Globus pallidus (tissue), 1 donor: ENCODE measurements at regions not wholly inside any gene's neighbourhood (a gene's known extent, or its start where the extent isn't known, plus 50 kb on each side); places are given as distances from the start of the nearest gene placed in this dataset.

Source experiments
- DNase-seq: peaks from one replicate; pipeline ENCODE4 v3.0.0-alpha.2; 2015; ENCODE audit warnings: low spot score

DNA sequence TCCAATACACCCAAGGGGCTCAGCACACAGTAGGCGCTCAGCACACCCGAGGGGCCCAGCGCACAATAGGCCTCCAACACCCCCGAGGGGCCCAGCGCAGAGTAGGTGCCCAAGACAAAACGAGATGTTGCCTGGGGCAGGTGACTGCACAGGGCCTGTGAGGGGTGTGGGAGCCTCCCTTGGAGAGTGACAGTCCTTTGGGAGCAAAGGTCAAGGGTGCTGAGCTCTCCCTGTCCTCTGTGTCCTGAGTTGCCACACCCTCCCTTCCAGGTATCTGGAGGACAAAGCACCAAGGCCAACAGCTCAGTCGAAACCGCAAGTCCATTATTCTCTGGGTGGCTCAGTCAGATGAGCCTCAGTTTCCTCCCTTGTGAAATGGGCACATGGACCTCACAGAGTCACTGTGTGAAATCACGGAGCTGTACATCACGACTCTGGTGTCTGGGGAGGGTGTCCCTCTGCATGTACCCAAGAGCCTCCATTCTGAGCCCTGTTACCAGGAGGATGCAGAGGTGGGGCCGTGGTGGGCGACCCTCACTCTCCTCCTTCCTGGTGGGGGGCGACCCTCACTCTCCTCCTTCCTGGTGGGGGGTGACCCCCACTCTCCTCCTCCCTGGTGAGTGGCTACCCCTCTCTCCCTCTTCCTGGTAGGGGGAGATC, 81.3 kb downstream of the FOXL3 start:
- no peak for DNase-seq

DNA sequence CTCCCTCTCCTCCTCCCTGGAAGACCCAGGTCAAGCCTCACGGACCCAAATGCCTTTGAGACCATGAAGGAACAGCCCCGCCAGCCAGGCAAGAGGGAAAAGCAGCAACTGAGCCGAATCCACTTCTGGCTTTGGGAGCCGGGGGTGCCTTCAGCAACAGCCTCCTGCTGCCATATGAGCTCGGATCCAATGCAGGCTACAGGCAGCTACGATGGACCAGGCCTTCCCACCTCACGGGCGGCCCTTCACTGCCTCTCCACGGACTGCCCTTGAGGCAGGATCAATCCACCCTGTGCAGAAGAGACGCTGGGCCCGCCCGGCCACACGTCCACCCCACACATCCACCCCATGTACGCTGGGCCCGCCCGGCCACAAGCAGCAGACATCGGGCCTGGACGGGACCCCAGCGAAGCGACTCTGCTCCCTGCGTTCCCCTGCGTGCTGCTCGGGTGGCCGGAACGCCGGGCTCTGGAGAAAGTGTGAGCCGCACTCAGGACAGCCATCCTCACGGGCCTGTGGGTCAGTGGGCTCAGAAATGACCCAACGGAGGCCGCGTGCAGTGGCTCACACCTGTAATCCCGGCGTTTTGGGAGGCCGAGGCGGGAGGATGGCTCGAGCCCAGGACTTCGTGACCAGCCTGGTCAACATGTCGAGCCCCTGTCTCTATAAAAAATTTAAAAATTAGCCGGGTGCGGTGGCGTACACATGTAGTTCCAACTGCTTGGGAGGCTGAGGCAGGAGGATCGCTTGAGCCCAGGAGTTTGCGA, 82.0 kb downstream of the FOXL3 start:
- no peak for DNase-seq

DNA sequence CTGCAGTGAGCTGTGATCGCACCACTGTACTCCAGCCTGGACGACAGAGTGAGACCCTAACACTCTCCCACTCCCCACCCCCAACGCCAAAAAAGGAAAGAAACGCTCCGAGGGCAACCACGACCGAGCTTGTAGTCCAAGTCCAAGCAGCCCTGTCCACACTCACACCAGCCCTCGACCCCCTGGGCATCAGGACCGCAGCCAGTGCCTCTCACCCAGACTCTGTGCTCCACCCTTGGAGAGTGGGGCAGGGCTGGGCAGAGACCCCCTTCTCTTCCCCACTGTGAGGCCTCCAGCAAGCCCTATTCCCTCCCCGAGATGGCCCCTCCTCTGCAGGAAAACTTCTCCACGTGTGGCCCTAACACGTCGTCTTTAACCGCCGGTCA, 82.6 kb downstream of the FOXL3 start:
- no peak for DNase-seq

DNA sequence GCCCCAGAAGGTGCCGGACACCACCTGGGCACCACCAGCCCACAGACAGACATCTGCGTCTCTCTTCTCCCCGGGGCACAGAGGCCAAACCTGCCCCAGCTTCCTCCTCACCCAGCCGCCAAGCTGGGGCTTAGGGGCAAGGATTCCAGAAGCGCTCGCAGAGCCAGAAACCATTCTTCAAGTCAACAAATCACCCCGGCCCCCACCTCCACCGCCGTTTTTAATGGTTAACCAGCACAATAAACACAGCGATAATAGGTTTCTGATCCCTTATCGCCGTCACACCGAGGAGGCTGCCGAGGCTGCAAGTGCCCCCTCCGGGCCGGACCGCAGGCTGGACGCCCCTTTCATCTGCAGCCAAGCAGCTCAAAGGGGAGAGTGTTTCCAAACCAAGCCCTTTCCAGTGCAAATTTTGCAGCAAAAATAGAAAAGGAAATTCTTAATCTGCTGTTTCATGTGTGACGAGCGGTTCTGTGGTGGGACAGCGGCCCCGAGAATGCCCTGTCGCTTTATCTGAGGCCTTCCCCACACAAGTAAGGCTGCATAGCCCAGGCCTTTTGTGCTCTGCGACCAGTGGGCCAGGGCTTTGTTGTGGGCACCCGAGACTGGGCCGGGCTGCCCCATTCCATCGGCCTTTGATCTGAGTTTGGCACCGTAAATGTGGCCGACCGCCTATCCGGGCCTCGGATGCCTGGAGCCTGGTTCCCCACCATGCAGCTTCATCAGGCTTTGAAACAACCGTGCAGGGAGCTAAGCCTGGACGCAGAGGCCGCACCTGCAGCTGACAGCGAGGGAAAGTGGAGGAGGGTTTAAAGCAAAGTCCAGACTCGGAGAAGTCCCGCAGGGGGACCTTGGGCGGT, 83.2 kb downstream of the FOXL3 start:
- no peak for DNase-seq

DNA sequence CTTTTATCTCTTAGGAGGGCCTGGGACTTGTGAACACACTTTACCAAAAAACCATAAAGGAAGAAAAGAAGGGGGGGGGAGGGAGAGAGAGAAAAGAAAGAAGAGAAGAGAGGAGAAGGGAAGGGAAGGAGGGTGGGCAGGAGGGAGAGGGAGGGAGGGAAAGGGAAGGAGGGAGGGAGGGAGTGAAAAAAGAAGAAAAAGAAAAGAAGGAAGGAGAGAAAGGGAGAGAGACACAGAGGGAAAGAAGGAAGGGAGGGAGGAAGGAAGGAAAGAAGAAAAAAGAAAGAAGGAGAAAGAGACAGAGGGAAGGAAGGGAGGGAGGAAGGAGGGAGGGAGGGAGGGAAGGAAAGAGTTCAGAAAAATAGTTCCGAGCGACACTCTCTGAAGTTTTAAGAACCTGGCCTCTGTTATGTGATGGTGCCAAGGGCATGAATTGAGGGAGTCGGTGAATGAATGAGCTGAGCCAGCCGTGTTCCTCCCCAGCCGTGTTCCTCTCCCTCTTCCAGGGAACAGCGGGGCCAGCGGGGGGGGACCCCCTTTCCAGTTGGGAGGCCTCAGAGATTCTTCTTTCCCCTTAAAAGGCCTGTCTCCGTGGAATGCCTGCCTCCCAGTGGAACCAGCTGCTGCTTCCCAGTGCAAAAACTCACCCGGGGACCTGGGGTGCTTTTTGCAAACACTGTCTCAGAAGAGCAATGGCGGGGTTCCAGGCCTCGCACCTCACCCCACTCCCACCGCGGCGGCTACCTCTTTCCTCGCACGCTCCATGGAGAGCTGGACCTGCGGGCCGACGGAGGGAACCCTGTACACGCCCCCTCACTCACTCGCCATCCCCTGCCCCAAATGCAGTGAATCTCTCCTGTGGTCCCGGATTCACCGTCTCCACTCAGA, 84.1 kb downstream of the FOXL3 start:
- DNase-seq, result no peak

DNA sequence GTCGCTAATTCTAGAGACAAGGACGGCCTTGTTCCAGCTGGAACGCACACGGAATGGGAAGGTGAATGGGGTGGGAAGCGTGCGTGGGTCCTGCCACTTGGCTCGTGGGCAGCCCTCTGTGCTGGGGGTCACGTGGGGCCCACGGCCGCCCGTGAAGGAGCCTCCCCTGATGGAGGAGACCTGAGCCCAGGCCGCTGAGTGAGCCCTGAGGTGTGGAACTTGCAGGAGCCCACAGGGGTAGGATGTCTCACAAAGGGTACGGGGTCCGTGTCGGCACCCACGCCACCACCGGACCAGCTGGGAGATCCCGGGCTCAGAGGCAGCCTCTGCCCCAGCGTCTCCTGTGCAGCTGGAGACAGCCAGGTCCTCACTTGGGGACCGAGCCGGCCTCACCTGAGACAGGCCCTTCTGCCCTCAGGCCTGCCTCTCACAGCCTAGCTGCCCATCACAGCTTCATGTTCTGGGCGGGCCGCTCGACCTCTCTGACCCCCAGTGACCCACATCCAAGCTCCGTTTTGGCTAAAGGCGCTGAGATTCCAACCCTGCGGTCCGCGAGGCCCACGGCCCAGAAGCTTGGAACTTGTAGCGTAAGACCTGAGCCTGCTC, 84.8 kb downstream of the FOXL3 start:
- no peak for DNase-seq

DNA sequence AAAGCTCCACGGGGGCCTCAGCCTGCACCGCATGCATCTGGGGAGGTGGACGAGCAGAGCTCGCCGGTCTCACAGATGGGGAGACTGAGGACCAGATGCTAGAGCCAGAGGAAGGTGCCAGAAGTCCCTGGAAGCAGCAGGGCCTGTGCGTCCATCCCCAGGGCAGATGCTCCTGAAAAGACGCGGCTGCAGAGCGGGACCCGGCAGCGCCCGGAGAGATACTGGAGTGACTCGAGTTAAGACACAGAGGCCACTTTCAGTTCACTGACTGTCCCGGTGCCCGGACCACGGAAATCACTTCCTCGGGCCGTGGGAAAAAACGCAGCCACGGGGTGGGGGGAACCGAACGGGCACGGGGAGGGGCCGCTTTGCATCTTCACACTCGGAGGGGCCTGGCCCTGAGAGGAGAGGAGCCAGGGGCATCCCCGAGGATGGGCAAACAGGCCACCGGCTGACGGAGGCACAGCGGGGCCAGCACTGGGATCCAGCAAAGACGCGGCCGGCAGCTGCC, 85.4 kb downstream of the FOXL3 start:
- DNase-seq, result no peak

DNA sequence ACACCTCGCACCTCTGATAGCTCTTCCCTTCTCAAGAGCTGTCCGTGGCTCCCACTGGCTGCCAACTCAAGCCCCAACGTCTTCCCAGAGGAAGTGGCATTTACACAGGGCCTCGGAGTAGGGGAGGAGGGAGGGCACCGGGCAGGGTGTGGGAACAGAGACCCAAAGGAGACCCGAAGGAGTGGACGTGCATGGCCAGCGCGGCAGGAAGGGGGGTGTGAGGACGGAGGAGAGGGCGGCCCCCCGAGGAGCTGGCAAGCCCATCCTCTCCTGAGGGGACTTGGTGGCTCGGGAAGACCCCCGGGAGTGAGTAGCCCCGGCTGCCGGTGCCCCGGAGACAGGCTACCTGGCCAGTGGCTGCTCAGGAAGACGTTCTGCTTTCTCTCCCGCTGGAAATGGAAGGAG, 85.9 kb downstream of the FOXL3 start:
- no peak for DNase-seq

DNA sequence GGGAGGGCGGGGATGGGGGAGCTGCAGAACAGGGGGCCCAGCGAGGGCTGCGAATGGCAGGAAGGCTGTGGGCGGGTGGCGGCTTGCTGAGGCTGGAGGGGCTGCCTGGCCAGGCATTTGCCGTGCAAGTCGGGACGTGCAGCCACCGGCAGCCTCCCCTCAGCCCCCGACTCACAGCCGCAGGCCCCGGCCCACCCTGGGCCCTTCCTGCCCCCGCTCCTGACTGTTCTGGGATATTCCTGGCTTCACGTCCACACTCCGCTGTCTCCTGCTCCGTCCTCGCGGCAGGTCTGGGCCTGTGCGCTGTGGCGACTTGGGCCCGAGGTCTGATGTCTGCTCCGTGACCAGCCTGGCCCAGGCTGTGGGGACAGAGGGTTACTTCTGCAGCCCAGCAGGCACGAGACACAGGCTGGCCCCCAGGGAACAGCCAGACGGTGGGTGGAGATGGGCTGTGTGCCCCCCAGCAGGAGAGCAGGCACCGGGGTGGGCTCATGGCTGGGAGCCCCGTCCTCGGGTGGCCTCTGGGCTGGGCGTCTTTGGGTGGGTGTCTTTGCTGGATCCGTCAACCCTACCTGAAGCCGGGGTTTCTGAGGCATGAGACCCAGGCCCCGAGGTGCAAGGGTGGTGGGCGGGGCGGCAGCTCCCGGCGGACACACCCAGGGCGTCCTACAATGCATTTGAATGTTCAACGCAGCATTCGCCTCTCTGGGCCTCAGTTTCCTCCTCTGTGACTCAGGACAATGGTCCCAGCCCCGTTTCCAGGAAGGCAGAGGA, 86.5 kb downstream of the FOXL3 start:
- no peak for DNase-seq

DNA sequence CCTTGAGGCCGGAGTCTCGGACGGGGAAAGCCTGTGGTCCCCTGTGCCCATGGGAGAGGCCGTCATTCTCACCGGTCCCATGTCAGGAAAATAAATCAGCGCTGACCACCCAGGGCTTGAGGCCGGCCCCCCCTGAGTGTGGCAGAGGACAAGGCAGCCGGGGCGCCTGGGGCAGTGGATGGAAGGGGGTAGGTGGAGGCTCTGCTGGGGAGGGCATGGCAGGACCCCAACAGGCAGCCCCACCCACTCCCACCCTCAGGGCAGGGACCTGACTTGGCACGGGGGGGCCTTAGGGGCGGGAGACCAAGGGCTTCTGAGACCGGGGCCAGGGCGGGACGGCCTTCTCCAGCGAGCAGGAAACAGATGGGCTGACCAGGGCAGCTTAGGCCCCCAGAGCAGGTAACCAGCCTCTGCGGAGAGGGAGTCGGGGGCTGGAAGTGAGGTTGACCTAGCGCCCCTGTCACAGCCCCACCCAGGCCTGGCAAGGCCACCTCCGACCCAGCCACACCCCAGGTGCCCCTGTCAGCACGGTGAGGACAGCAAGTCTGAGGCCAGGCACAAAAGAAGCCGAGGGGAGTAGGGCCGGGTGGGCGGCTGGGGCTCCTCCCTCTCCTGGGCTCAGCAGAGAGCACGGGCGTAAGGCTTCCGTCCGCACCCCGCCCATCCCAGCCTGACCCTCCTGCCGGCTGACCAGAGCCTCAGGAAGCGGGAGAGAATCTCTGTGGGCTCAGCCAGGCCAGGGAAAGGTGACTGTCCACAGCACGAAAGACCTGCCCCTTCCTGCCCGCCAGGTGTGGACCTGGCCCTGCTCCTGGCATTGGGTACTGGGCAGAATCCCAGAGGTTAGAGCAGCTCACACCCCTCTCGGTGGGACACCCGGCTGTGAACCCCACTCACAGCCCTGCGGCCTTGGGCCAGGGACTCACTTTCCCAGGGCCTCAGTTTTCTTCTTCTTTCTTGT, 87.4 kb downstream of the FOXL3 start:
- no peak for DNase-seq

DNA sequence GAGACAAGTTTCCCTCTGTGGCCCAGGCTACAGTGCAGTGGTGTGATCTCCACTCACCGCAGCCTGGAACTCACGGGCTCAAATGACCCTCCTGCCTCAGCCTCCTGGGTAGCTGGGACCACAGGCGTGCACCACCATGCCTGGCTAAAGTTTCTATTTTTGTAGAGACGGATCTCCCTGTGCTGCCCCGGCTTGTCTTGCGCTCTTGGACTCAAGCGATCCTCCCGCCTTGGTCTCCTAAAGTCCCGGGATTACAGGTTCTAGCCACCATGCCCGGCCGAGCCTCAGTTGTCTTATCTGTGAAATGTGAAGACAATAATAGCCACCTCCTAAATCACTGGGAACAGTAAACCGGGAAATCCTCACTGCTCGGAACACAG, 88.1 kb downstream of the FOXL3 start:
- DNase-seq, result no peak

DNA sequence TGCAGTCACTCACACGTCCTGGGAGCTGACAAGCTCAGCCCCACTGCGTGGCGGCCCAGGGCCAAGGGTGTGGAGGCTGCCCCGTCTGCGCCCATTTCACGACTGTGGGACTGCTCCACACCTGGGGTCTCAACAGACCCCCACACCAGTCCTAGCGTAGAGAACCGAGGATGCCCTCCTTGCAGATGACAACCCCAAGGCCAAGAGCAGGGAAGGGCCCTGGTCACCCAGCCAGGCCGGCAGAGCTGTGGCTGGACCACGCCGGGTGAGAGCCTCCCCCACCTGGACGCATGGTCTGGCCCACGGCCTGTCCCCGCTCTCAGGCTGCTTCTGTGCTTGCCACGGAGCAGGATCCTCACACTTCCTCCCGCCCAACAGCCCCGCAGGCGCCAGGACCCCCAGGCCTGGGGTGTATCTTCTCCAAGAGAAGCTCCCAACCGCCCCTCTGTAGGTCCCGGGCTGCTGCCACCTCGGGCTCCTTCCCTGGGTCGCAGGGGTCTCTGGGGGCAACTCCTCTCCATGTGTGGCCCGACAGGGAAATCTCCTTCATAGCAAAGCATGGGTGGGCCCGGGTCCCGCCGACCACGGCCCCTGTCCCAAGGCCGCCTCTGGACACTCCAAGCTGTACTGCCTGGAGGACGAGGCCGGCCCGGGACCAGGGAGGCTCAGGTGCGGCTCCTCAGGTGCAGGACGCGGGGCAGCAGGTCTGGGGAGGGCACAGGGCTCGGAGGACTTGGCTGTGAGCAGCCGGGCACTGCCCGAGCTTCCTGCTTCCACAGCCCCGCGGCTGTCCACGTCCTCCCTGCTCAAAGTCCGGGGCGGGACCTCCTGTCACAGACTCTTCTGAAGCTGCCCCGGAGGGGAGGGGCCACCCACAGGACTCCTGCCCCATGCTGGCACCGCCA, 88.8 kb downstream of the FOXL3 start:
- DNase-seq, result no peak

DNA sequence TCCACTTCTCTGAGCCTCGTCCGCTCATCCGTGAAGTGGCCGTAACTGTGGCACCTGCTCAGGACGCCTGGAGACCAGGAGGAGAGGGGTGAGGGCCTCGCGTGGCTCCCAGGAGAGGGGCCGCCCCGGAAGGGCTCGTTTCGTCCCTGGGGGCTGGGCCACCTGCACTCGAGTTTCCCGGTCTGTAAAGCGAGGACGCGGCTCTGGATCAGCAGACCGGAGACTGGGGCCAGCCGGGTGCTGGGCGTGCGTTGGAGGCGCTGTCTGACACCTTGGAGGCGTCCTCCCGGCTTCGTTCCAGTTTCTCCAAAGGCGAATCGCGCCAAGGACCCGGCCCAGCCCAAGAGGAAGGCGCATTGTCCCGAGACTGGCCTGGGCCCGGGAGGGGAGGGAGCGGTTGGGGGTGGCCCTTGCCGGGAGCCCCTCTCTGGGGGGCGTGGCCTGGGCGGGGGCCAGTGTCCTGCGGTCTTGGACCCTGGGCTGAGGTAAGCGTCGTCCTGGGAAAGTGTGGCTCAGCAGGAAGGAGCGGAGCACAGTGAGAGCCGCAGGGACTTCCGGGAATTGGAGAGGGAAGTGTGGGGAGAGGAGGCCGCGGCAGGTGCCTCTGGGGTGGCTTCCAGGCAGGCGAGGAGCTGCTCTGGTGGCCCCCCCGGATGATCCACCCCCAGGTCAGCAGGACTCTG, 89.6 kb downstream of the FOXL3 start:
- DNase-seq, result no peak

DNA sequence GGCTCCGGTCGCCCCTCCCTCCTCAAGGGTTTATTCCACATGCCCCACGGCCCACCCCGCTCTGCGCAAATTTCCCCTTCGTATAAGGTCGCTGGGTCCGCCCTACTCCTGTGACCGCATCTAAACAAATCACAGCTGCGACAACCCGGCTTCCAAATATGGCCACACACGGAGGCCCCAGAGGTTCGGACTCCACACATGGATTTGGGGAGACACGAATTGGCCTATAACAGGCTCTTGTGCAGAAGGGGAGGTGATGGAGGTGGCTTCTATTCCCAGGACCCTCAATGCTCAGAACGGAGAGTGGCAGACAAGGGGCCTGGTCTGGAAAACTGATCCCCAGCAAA, 90.1 kb downstream of the FOXL3 start:
- no peak for DNase-seq

DNA sequence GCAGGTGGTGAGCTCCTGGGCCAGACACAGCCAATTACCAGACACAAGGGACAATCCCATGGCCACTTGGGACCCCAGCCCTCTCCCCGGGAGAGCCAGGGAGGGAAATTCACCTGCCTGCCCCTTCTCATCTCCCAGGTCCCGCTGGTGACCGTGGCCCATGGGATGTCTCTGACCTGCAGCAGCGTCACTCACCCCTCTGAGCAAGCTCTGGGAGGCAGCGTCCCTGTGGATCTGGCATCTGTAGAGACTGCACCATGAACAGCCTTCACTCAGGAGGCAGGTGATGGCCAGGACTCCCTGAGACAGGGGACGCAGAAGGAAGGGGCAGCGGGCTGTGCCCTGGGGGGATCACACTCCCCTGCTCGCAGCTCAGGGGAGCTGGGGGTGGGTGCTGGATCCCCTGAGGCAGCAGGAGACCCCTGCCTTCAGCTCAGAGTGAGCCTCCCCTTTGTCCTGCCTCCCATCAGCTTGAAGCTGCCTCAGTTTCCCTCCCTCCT, 90.8 kb downstream of the FOXL3 start:
- no peak for DNase-seq

DNA sequence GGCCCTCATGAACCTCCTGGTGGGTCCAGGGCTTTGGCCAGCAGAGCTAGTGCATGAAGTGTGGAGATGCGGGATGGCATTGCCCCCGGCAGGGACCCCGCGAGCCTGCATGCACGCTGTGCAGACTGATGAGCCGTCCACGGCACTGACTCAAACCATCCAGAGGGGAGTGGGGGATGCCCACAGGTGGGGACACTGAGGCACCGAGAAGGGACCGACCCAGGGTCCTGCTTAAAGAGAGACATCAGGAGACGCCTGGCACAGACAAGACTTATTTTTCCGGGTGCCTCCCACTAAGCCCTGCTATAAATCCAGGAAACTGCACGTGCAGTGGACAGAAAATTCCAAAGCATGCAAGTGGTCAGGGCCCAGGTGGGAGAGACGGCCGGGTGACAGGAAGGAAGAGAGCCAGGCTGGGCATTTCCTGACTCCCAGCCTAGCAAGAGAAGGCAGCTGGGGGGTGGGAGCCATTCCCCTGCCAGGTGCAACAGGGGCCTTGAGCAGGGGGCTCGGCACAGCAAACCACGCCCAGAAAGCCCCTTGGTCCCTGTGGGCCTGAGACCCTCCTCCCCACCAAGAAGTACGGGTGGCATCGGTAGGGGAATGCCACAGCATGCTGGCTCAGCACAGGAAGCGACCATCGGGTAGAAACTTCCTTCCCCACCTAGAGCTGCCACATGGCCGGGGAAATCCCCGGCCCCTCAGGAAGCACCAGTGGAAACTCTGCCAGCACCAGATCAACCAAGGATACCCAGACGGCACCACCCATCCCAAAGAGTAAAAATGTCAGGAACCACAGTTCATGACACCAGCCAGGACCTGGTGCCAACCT, 91.5 kb downstream of the FOXL3 start:
- DNase-seq, result no peak

DNA sequence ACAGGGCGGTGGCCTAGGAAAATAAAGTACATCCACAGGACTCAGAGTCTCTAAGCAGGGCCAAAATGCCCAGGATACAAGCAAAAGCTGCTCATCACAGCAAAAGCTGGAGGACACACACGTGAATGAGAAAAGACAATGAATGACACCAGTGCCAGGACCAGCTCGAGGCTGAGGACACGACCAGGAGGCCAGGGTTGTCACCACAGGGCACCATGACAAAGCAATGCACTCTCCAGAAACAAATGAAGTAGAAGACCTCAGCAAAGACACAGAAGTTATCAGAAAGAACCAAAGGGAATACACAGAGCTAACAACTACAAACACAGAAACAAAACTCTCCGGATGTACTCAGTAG, 92.1 kb downstream of the FOXL3 start:
- no peak for DNase-seq
